ENCODE measurements at regions not wholly inside any gene's neighbourhood (a gene's known extent, or its start where the extent isn't known, plus 50 kb on each side); places are given as distances from the start of the nearest gene placed in this dataset.

- DNase-seq = no peak
These were observed 774.8 kb upstream of the EPHA6 start for GRCh38 chr3:96039632-96040031.

GRCh38 chr3:96059301-96059700 is 755.1 kb upstream of the EPHA6 start:
- no peak for DNase-seq

DNA sequence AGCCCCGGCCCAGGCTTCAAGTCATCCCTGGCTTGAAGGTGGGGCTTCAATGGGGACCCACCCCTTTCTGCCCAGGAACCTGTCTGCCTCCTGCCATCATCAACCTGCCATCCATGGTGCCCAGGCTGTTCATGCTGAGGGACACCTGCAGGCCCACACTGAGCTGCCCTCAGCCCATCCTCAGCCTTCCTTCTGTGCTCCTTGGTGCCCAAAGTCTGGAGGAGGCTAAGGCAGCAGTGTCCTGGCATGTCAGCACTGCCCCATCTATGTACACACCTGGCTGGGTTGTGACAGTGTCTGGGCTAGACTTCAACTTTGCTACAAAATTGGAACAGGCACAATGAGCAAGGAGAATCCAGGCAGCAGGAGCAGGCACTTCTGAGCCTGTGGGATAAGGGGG is 745.3 kb upstream of the EPHA6 start:
- no peak for DNase-seq

GRCh38 chr3:96070678-96071077 is 743.7 kb upstream of the EPHA6 start:
- no peak for DNase-seq

DNA sequence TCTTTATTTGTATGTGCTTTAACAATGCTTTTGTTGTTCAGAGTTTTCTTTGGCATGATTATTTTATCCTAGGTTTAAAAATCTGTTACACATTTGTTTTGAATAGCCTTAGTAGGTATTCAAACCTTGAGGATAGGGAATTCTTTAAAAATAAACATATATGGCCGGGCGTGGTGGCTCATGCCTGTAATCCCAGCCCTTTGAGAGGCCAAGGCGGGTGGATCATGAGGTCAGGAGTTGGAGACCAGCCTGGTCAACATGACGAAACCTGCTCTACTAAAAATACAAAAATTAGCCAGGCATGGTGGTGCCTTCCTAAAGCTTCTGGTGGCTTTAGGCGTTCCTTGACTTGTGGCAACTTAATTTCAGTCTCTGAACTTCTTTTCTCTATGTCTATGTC is 743.3 kb upstream of the EPHA6 start:
- no peak for DNase-seq

DNA sequence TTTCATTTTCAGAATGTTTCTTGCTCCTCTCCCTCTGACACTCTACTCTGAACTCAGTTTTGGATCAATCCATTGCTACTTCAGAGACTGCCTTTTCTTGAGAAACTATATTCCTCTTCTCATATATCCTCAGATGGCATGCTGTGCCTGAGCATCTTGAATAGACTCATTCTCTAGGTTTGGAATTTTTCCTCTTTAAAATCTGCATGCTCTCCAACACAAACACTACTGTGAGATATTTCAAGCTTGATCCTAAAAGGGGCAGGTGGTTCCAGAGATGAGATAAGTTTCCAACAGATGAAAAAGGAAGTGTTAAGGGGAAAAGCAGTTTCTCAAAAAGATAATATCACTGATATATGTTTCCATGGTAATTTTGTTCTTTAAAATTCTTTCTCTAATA is 742.2 kb upstream of the EPHA6 start:
- no peak for DNase-seq

- no peak for DNase-seq
These were observed 730.8 kb upstream of the EPHA6 start for GRCh38 chr3:96083610-96084009.

DNA sequence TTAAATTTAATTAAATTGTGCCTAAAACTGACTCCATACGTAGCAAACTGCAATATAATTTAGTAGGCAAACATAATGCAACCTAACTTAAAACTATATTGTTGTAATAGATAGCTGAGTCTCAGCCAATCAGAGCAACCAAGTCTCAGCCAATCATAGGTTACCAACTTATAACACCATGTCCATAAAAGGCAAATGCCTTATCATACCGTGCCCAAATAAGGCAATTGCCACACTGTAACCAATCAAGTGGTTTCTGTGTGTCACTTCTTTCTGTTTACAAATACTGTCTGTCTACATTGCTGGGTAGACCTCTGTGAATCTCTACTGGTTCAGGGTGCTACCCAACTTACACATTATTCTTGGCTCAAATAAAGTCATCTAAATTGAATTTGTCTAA is 728.4 kb upstream of the EPHA6 start:
- no peak for DNase-seq

DNA sequence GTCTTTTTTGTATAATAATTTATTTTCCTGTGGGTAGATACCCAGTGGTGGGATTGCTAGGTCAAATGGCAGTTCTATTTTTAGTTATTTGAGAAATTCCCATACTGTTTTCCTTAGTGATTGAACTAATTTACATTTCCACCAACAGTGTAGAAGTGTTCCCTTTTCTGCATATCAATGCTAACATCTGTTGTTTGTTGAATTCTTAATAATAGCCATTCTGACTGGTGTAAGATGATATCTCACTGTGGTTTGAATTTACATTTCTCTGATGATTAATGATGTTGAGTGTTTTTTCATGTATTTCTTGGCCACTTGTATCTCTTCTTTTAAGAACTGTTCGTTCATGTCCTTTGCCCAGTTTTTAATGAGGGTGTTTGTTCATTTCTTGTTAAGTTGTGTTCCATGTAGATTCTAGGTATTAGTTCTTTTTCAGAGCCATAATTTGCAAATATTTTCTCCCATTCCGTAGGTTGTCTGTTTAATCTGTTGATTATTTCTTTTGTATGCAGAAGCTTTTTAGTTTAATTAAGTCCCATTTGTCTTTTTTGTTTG is 713.3 kb upstream of the EPHA6 start:
- DNase-seq = no peak

- no peak for DNase-seq
These were observed 707.7 kb upstream of the EPHA6 start for GRCh38 chr3:96106701-96107100.

Measured in RPMI8226 (cell line).